ENCODE measurements at regions not wholly inside any gene's neighbourhood (a gene's known extent, or its start where the extent isn't known, plus 50 kb on each side); places are given as distances from the start of the nearest gene placed in this dataset.
"Not testable (repeated sequence)": the region's sequence is repeated elsewhere in the genome, so short reads cannot be mapped to it uniquely, and the experiment has no call there.

GRCh38 chr3:75296858-75297257 is 367.3 kb upstream of the FRG2C start:
- H3K9me3 ChIP-seq (ENCODE audit: control insufficient read depth, low read depth, low read length) = no peaks in the 10 kb centered on the region
- H3K9me1 ChIP-seq (ENCODE audit: control insufficient read depth, extremely low read depth, insufficient read depth, low read length) = no peaks in the 10 kb centered on the region
- no peaks in the 10 kb centered on the region for H3K4me1 ChIP-seq (ENCODE audit: control insufficient read depth, extremely low read depth, insufficient read depth, low read length)
- dilution Hi-C loops (cut with MboI; ENCODE audit: extremely low pct_ligation_motif_present, low sequenced_read_pairs) = no loop called here
- FAIRE-seq (no peak), DNase-seq (ENCODE audit: low read depth, low spot score) (no peak)
- H3K4me3 ChIP-seq (ENCODE audit: control insufficient read depth in 2 of 3, extremely low read depth in 1 of 3, insufficient read depth in 2 of 3, low read depth in 1 of 3, low read length in 3 of 3) = no peak overlapping the region
- no peak overlapping the region for H3K9ac ChIP-seq (ENCODE audit: control insufficient read depth, extremely low read depth, insufficient read depth, low read length)
- TF ChIP-seq CTCF (optimal IDR thresholded peaks at IDR 0.05 in 1 of 3, IDR thresholded peaks at IDR 0.05 in 1 of 3, conservative IDR thresholded peaks at IDR 0.05 in 1 of 3; ENCODE audit: extremely low read depth in 1 of 3, insufficient read depth in 2 of 3, low read length in 3 of 3) = no peak
- TF ChIP-seq EZH2 (IDR thresholded peaks at IDR 0.05; ENCODE audit: low read length) = no peak
- H4K20me1 ChIP-seq (ENCODE audit: control insufficient read depth, extremely low read depth, insufficient read depth, low read length) = no peaks in the 10 kb centered on the region
- no peak overlapping the region for H3K27ac ChIP-seq (ENCODE audit: control insufficient read depth, insufficient read depth, low read length)
- no peaks in the 10 kb centered on the region for H3K36me3 ChIP-seq (ENCODE audit: control insufficient read depth in 2 of 2, extremely low read depth in 1 of 2, insufficient read depth in 2 of 2, low read length in 2 of 2)
- no peak overlapping the region for H3K4me2 ChIP-seq (ENCODE audit: control insufficient read depth, extremely low read depth, insufficient read depth, low read depth, low read length)
- no peaks in the 10 kb centered on the region for H3K79me2 ChIP-seq (ENCODE audit: control insufficient read depth, insufficient read depth, low read length)
- H3K27me3 ChIP-seq (ENCODE audit: control insufficient read depth, extremely low read depth, insufficient read depth, low read length) = no peaks in the 10 kb centered on the region
- no peak overlapping the region for H2AFZ ChIP-seq (ENCODE audit: control insufficient read depth, low read length)

GRCh38 chr3:75300606-75301005 is 363.5 kb upstream of the FRG2C start:
- Histone ChIP-seq H3K4me1 (ENCODE audit: control insufficient read depth, extremely low read depth, insufficient read depth, low read length) (no peaks in the 10 kb centered on the region), H3K79me2 (ENCODE audit: control insufficient read depth, insufficient read depth, low read length) (no peaks in the 10 kb centered on the region), H3K36me3 (ENCODE audit: control insufficient read depth in 2 of 2, extremely low read depth in 1 of 2, insufficient read depth in 2 of 2, low read length in 2 of 2) (no peaks in the 10 kb centered on the region), H3K9me1 (ENCODE audit: control insufficient read depth, extremely low read depth, insufficient read depth, low read length) (no peaks in the 10 kb centered on the region), H3K27me3 (ENCODE audit: control insufficient read depth, extremely low read depth, insufficient read depth, low read length) (no peaks in the 10 kb centered on the region), H3K4me2 (ENCODE audit: control insufficient read depth, extremely low read depth, insufficient read depth, low read depth, low read length) (no peak overlapping the region), H3K9ac (ENCODE audit: control insufficient read depth, extremely low read depth, insufficient read depth, low read length) (no peak overlapping the region), H3K4me3 (ENCODE audit: control insufficient read depth in 2 of 3, extremely low read depth in 1 of 3, insufficient read depth in 2 of 3, low read depth in 1 of 3, low read length in 3 of 3) (no peak overlapping the region), H4K20me1 (ENCODE audit: control insufficient read depth, extremely low read depth, insufficient read depth, low read length) (no peaks in the 10 kb centered on the region), H3K27ac (ENCODE audit: control insufficient read depth, insufficient read depth, low read length) (no peak overlapping the region), H2AFZ (ENCODE audit: control insufficient read depth, low read length) (no peak overlapping the region), H3K9me3 (ENCODE audit: control insufficient read depth, low read depth, low read length) (no peaks in the 10 kb centered on the region)
- TF ChIP-seq EZH2 (IDR thresholded peaks at IDR 0.05; ENCODE audit: low read length) = no peak
- no peak for TF ChIP-seq CTCF (optimal IDR thresholded peaks at IDR 0.05 in 1 of 3, IDR thresholded peaks at IDR 0.05 in 1 of 3, conservative IDR thresholded peaks at IDR 0.05 in 1 of 3; ENCODE audit: extremely low read depth in 1 of 3, insufficient read depth in 2 of 3, low read length in 3 of 3)
- DNase-seq (ENCODE audit: low read depth, low spot score) (no peak), FAIRE-seq (no peak)
- dilution Hi-C loops (cut with MboI; ENCODE audit: extremely low pct_ligation_motif_present, low sequenced_read_pairs) = no loop called here

- H3K36me3 ChIP-seq (ENCODE audit: control insufficient read depth in 2 of 2, extremely low read depth in 1 of 2, insufficient read depth in 2 of 2, low read length in 2 of 2); H3K79me2 ChIP-seq (ENCODE audit: control insufficient read depth, insufficient read depth, low read length); H3K9me1 ChIP-seq (ENCODE audit: control insufficient read depth, extremely low read depth, insufficient read depth, low read length); H3K9me3 ChIP-seq (ENCODE audit: control insufficient read depth, low read depth, low read length); H3K4me3 ChIP-seq (ENCODE audit: control insufficient read depth in 2 of 3, extremely low read depth in 1 of 3, insufficient read depth in 2 of 3, low read depth in 1 of 3, low read length in 3 of 3); H3K4me2 ChIP-seq (ENCODE audit: control insufficient read depth, extremely low read depth, insufficient read depth, low read depth, low read length); H3K27ac ChIP-seq (ENCODE audit: control insufficient read depth, insufficient read depth, low read length); DNase-seq (ENCODE audit: low read depth, low spot score); FAIRE-seq; H2AFZ ChIP-seq (ENCODE audit: control insufficient read depth, low read length); H3K4me1 ChIP-seq (ENCODE audit: control insufficient read depth, extremely low read depth, insufficient read depth, low read length); H3K27me3 ChIP-seq (ENCODE audit: control insufficient read depth, extremely low read depth, insufficient read depth, low read length); H3K9ac ChIP-seq (ENCODE audit: control insufficient read depth, extremely low read depth, insufficient read depth, low read length); dilution Hi-C loops (cut with MboI; ENCODE audit: extremely low pct_ligation_motif_present, low sequenced_read_pairs); H4K20me1 ChIP-seq (ENCODE audit: control insufficient read depth, extremely low read depth, insufficient read depth, low read length): not testable (repeated sequence)
These were observed 363.1 kb upstream of the FRG2C start for GRCh38 chr3:75301050-75301449.

Data from keratinocyte (primary cell).